GM19395 (cell line): ENCODE measurements at regions not wholly inside any gene's neighbourhood (a gene's known extent, or its start where the extent isn't known, plus 50 kb on each side); places are given as distances from the start of the nearest gene placed in this dataset.
"Not testable (repeated sequence)": the region's sequence is repeated elsewhere in the genome, so short reads cannot be mapped to it uniquely, and the experiment has no call there.

Source experiments
- ATAC-seq: cut with Tn5 transposase; IDR thresholded peaks from one replicate; pipeline ENCODE4 v1.9.1; 2021; ENCODE audit warnings: mild to moderate bottlenecking, moderate library complexity; ENCODE audit not compliant: unreplicated experiment

GRCh38 chr16:18263046-18263445 is 73.5 kb downstream of the NPIPA8 start:
- not testable (repeated sequence) for ATAC-seq

GRCh38 chr16:18261848-18262247 is 74.7 kb downstream of the NPIPA8 start:
- not testable (repeated sequence) for ATAC-seq

GRCh38 chr16:18259496-18260176 is 76.9 kb downstream of the NPIPA8 start:
- not testable (repeated sequence) for ATAC-seq

GRCh38 chr16:18252943-18253342 is 83.6 kb downstream of the NPIPA8 start:
- not testable (repeated sequence) for ATAC-seq

GRCh38 chr16:18230505-18230904 is 106.0 kb downstream of the NPIPA8 start:
- not testable (repeated sequence) for ATAC-seq

GRCh38 chr16:18222054-18223009 is 114.2 kb downstream of the NPIPA8 start:
- ATAC-seq: not testable (repeated sequence)

GRCh38 chr16:18217741-18218140 is 118.8 kb downstream of the NPIPA8 start:
- ATAC-seq: not testable (repeated sequence)

- ATAC-seq: not testable (repeated sequence)
Measured at GRCh38 chr16:18216814-18217213, 119.7 kb downstream of the NPIPA8 start.

GRCh38 chr16:18213810-18214209 is 122.7 kb downstream of the NPIPA8 start:
- ATAC-seq: not testable (repeated sequence)

GRCh38 chr16:18211505-18211904 is 125.0 kb downstream of the NPIPA8 start:
- not testable (repeated sequence) for ATAC-seq

- ATAC-seq: not testable (repeated sequence)
Measured at GRCh38 chr16:18204786-18205185, 131.8 kb downstream of the NPIPA8 start.

GRCh38 chr16:18204309-18204708 is 132.2 kb downstream of the NPIPA8 start:
- not testable (repeated sequence) for ATAC-seq

GRCh38 chr16:18201511-18201910 is 135.0 kb downstream of the NPIPA8 start:
- not testable (repeated sequence) for ATAC-seq

- not testable (repeated sequence) for ATAC-seq
Measured at GRCh38 chr16:18192389-18192788, 144.1 kb downstream of the NPIPA8 start.

- ATAC-seq: not testable (repeated sequence)
Measured at GRCh38 chr16:18190179-18190578, 146.4 kb downstream of the NPIPA8 start.

- ATAC-seq: not testable (repeated sequence)
Measured at GRCh38 chr16:18184755-18185154, 151.8 kb downstream of the NPIPA8 start.

GRCh38 chr16:18181028-18181427 is 155.5 kb downstream of the NPIPA8 start:
- ATAC-seq: not testable (repeated sequence)

- ATAC-seq: not testable (repeated sequence)
Measured at GRCh38 chr16:18173945-18174497, 162.5 kb downstream of the NPIPA8 start.

- ATAC-seq: not testable (repeated sequence)
Measured at GRCh38 chr16:18162293-18162692, 174.2 kb downstream of the NPIPA8 start.

- not testable (repeated sequence) for ATAC-seq
Measured at GRCh38 chr16:18161224-18161623, 175.3 kb downstream of the NPIPA8 start.

- not testable (repeated sequence) for ATAC-seq
Measured at GRCh38 chr16:18159185-18159584, 177.4 kb downstream of the NPIPA8 start.
